Keratinocyte (primary cell): ENCODE measurements at regions not wholly inside any gene's neighbourhood (a gene's known extent, or its start where the extent isn't known, plus 50 kb on each side); places are given as distances from the start of the nearest gene placed in this dataset.

Experiments
- DNase-seq: peaks from one replicate; pipeline ENCODE4 v3.0.0-alpha.2; 2011; ENCODE audit warnings: low read depth, missing footprints, low spot score
- FAIRE-seq: peaks from 2 replicates; lab custom pipeline; 2011; peaks lifted over from hg19 to GRCh38; lab: Jason Lieb, UNC
- H2AFZ ChIP-seq: 2 replicates; pipeline ENCODE4 v1.6.0; 2012; ENCODE audit warnings: low read length, control low read depth, inconsistent platforms; ENCODE audit not compliant: control insufficient read depth
- H3K27ac ChIP-seq: 2 replicates; pipeline ENCODE4 v1.5.1; 2011; ENCODE audit warnings: low read length; ENCODE audit not compliant: control insufficient read depth, insufficient read depth
- H3K27me3 ChIP-seq: 3 replicates; pipeline ENCODE4 v1.6.0; 2011; ENCODE audit warnings: low read length; ENCODE audit not compliant: control insufficient read depth, insufficient read depth; ENCODE audit errors: extremely low read depth
- H3K36me3 ChIP-seq, 2 experiments: 2 replicates in 1 of 2; 3 replicates in 1 of 2; pipeline ENCODE4 v1.5.1; 2011; ENCODE audit warnings: low read length in 2 of 2, mild to moderate bottlenecking in 1 of 2; ENCODE audit not compliant: control insufficient read depth in 2 of 2, insufficient read depth in 2 of 2; ENCODE audit errors: extremely low read depth in 1 of 2
- H3K4me1 ChIP-seq: 3 replicates; pipeline ENCODE4 v1.5.1; 2011; ENCODE audit warnings: low read length; ENCODE audit not compliant: control insufficient read depth, insufficient read depth; ENCODE audit errors: extremely low read depth
- H3K4me2 ChIP-seq: 3 replicates; pipeline ENCODE4 v1.6.0; 2011; ENCODE audit warnings: low read depth, low read length; ENCODE audit not compliant: control insufficient read depth, insufficient read depth; ENCODE audit errors: extremely low read depth
- H3K4me3 ChIP-seq, 3 experiments: fragments of 200-600 bp in 1 of 3; sonication (generic) in 1 of 3; 2 replicates in 2 of 3; 3 replicates in 1 of 3; pipeline ENCODE4 v1.5.1; 2011 to 2016; ENCODE audit warnings: low read length in 3 of 3, mild to moderate bottlenecking in 3 of 3, control low read depth in 2 of 3, inconsistent platforms in 1 of 3, low read depth in 1 of 3, mixed read lengths in 1 of 3, mixed run types in 1 of 3, moderate library complexity in 1 of 3; ENCODE audit not compliant: control insufficient read depth in 2 of 3, insufficient read depth in 2 of 3; ENCODE audit errors: extremely low read depth in 1 of 3
- H3K79me2 ChIP-seq: 2 replicates; pipeline ENCODE4 v1.6.0; 2012; ENCODE audit warnings: low read length; ENCODE audit not compliant: control insufficient read depth, insufficient read depth
- H3K9ac ChIP-seq: 3 replicates; pipeline ENCODE4 v1.6.0; 2011; ENCODE audit warnings: low read length; ENCODE audit not compliant: control insufficient read depth, insufficient read depth; ENCODE audit errors: extremely low read depth
- H3K9me1 ChIP-seq: 3 replicates; pipeline ENCODE4 v1.6.0; 2011; ENCODE audit warnings: low read length; ENCODE audit not compliant: control insufficient read depth, insufficient read depth; ENCODE audit errors: extremely low read depth
- H3K9me3 ChIP-seq: 2 replicates; pipeline ENCODE4 v1.5.1; 2012; ENCODE audit warnings: low read depth, low read length; ENCODE audit not compliant: control insufficient read depth
- H4K20me1 ChIP-seq: 3 replicates; pipeline ENCODE4 v1.6.0; 2011; ENCODE audit warnings: low read length; ENCODE audit not compliant: control insufficient read depth, insufficient read depth; ENCODE audit errors: extremely low read depth
- CTCF ChIP-seq, 3 experiments: IDR thresholded peaks in 1 of 3; conservative IDR thresholded peaks in 1 of 3; optimal IDR thresholded peaks in 1 of 3; 2 replicates in 2 of 3; 3 replicates in 1 of 3; pipeline versions ENCODE3 to v1.5.1; 2011; ENCODE audit warnings: low read length in 3 of 3, mild to moderate bottlenecking in 3 of 3, moderate library complexity in 2 of 3, control low read depth in 1 of 3, inconsistent platforms in 1 of 3; ENCODE audit not compliant: insufficient read depth in 2 of 3; ENCODE audit errors: extremely low read depth in 1 of 3
- EZH2 ChIP-seq: IDR thresholded peaks from one replicate; pipeline ENCODE4 v1.6.1; 2012; ENCODE audit warnings: inconsistent platforms, mild to moderate bottlenecking, low read length, moderate library complexity
- dilution Hi-C: fragments of 300-500 bp; cut with MboI; formaldehyde crosslinking; loops from one replicate; pipeline ENCODE4 v1.7.0; 2020; ENCODE audit warnings: low sequenced_read_pairs; ENCODE audit not compliant: extremely low pct_ligation_motif_present

GRCh38 chr16:79752396-79752795, 151.9 kb upstream of the MAF start:
- Histone ChIP-seq H3K4me3 (no peak overlapping the region), H3K27ac (peak overlapping the region; percentile 50), H3K4me1 (peaks cover 28% of the 10 kb centered on the region), H3K36me3 (no peaks in the 10 kb centered on the region), H4K20me1 (no peaks in the 10 kb centered on the region), H3K4me2 (peak overlapping the region; percentile 54), H3K27me3 (no peaks in the 10 kb centered on the region), H3K9ac (no peak overlapping the region), H3K9me1 (no peaks in the 10 kb centered on the region), H3K79me2 (no peaks in the 10 kb centered on the region), H2AFZ (no peak overlapping the region), H3K9me3 (no peaks in the 10 kb centered on the region)
- dilution Hi-C loops: no loop called here
- DNase-seq (peak; percentile 4), FAIRE-seq (peak; percentile 85)
- TF ChIP-seq CTCF (optimal IDR thresholded peaks at IDR 0.05 in 1 of 3, IDR thresholded peaks at IDR 0.05 in 1 of 3, conservative IDR thresholded peaks at IDR 0.05 in 1 of 3; ENCODE audit: extremely low read depth in 1 of 3, insufficient read depth in 2 of 3, low read length in 3 of 3): no peak
- no peak for TF ChIP-seq EZH2

- dilution Hi-C loops: no loop called here
Observed at GRCh38 chr16:79751471-79752184, 151.1 kb upstream of the MAF start.

More at GRCh38 chr16:79751471-79752184, 151.1 kb upstream of the MAF start:
- Histone ChIP-seq H3K79me2 (no peaks in the 10 kb centered on the region), H2AFZ (no peak overlapping the region), H3K36me3 (no peaks in the 10 kb centered on the region), H3K4me1 (peaks cover 28% of the 10 kb centered on the region), H3K4me3 (no peak overlapping the region), H3K9me1 (no peaks in the 10 kb centered on the region), H3K9ac (no peak overlapping the region), H3K9me3 (no peaks in the 10 kb centered on the region), H3K27me3 (no peaks in the 10 kb centered on the region), H4K20me1 (no peaks in the 10 kb centered on the region), H3K4me2 (peak overlapping the region; percentile 54), H3K27ac (peak overlapping the region; percentile 50)
- FAIRE-seq (peak; percentile 97), DNase-seq (peak; percentile 32)
- no peak for TF ChIP-seq CTCF (optimal IDR thresholded peaks at IDR 0.05 in 1 of 3, IDR thresholded peaks at IDR 0.05 in 1 of 3, conservative IDR thresholded peaks at IDR 0.05 in 1 of 3; ENCODE audit: extremely low read depth in 1 of 3, insufficient read depth in 2 of 3, low read length in 3 of 3)
- TF ChIP-seq EZH2: no peak
